NCI-H2171 treated with DMSO at 0.1 percent for 48 hours (cell line): ENCODE measurements at regions not wholly inside any gene's neighbourhood (a gene's known extent, or its start where the extent isn't known, plus 50 kb on each side); places are given as distances from the start of the nearest gene placed in this dataset.
"Not testable (repeated sequence)": the region's sequence is repeated elsewhere in the genome, so short reads cannot be mapped to it uniquely, and the experiment has no call there.

ENCODE experiments used
- DNase-seq: peaks from one replicate; lab custom pipeline; 2025; lab: John Stamatoyannopoulos, UW

DNA sequence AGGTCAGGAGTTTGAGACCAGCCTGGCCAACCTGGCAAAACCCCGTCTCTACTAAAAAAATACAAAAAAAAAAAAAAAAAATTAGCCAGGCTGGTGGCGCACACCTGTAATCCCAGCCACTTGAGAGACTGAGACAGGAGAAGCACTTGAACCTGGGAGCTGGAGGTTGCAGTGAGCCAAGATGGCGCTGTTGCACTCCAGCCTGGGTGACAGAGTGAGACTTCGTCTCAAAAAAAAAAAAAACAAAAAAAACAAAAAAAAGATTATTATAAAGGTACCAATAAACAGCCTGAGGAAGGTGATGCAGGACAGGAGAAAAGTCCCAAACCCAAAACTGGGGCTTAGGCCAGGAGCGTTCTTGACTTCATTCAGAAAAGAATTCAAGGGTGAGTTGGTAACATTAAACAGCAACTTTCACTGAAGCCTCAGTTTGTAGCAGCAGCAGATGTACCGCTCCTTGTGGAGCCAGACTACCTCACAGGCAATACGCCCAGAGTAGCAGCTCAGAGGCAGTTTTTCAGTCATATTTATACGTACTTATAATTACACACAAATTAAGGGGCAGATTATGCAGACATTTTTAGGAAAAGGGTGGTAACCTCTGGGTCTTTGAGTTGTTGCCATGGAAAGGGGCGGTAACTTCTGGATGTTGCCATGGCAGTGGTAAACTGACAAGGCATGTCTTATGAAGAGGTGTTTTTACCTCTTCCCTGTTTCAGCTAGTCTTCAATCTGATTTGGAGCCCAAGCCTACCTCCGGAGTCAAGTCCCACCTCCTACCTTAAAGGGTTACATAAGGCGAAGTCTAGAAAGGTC is 1596.6 kb upstream of the CELF4 start:
- DNase-seq: no peak

DNA sequence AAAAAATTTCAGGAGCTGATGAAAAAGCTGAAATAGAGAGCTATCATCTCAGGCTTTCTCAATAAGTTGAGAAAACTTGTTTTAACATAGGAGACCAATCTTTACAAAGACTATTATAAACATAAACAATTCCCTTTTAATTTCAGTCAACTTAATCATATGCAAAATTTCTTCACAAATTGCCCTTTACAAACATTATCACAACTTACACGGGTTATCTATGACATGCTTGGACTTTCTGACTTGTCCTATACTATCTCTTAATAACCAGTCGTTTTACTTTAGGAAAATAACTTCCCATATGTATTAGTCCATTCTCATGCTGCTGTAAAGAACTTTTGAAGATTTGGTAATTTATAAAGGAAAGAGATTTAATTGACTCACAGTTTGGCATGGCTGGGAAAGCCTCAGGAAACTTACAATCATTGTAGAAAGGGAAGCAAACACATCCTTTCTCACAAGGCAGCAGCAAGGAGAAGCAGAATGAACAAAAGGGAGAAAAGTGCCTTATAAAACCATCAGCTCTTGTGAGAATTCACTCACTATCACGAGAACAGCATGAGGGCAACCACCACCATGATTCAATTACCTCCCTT is 1583.7 kb upstream of the CELF4 start:
- DNase-seq: no peak

DNA sequence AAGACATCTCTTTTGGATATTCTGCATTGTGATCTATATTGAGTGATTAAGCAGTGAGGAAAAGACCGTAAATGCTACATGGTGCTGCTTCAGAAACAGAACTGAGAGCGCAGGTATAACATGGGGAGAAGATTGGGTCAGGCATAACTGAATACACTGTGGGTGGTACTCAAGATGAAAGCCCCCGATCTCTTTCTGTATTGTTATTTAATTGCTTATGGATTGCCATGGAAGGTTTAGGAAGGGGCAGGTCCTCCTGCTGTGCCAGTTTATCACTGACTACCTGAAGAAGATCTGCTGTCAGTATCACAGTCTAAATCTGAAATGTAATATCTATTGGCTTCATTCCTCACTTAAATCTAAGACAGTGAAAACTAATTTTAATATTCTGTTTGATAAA is 1568.7 kb upstream of the CELF4 start:
- DNase-seq: no peak

DNA sequence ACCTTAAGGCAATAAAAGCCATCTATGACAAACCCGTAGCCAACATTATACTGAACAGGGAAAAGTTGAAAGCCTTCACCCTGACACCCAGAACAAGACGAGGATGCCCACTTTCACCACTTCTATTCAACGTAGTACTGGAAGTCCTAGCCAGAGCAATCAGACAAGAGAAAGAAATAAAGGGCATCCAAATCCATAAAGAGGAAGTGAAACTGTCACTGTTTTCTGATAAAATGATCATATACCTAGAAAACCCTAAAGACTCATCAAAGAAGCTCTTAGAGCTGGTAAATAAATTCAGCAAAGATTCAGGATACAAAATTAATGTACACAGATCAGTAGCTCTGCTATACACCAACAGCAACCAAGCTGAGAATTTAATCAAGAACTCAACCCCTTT is 1561.9 kb upstream of the CELF4 start:
- DNase-seq: not testable (repeated sequence)

DNA sequence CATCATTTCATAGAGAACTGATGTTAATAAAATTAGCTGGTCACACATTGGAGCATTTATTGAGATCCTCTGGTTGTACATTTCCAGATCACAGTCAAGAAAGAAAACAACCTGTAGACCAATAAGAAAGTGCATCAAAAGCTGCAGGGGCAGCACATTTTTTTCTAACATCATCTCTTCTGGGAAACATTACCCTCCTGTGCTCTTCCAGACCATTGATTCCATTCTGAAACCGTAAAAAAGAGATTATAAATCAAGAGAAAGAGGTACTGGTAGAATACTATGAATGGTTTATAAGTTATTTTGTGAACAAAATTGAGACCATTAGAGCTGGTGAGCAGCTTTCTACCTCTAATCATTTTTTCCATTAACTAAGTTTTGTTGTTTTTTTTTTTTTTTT is 1548.2 kb upstream of the CELF4 start:
- no peak for DNase-seq

DNA sequence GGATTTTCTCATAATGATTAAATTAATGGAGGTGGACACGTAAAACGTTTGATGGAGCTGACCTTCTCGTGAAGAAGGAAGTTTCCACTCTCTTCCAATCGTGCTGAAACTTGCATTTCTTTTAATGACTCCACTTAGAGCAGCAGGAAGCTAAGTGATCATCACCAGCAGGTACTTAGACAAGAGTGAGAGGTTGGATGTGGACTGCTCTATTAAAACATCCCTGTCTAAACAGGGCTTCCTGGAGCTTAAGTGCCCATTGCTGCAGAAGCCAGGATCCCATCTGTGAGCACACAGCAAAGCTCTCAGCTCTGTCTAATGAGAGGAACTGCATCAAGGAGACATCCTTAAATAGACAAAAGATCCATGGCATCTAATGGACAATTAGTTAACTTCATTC is 1539.5 kb upstream of the CELF4 start:
- DNase-seq: no peak

DNA sequence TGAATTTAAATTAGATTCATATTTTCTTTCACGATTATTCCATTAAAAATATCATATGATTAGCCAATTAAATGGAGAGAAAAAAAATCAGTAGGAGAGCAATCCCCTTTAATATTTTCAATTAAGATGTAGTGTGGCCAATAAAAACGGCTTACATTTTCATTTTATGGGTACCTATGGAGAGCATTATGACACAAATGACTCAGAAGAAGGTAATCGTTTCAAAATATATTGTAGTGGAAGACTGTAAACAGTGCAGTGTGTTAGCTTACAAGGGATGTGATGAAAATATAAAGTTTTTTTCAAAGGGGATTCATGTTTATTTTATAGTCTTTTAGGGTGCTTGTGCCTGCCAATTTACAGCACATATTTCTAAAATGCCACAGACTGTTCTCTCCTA is 1507.4 kb upstream of the CELF4 start:
- DNase-seq: no peak

DNA sequence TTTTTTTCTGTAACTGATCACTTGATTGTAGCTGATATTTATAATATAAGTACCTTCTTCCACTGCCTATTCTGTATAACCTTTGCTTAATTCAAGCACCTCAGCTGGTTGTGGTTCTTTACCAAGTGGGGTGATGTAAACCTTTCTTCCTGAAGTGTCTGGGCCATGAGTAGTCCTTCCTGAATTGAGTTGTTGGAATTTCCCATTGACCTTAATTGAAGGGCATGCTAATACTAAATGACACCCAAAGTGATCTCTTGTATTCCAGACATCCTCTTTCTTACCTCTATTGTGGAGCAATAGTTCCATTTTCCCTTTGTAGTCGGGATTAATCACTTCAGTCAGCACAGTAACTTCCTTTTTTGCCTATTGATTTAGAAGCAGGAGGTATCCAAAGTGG is 1496.8 kb upstream of the CELF4 start:
- no peak for DNase-seq

DNA sequence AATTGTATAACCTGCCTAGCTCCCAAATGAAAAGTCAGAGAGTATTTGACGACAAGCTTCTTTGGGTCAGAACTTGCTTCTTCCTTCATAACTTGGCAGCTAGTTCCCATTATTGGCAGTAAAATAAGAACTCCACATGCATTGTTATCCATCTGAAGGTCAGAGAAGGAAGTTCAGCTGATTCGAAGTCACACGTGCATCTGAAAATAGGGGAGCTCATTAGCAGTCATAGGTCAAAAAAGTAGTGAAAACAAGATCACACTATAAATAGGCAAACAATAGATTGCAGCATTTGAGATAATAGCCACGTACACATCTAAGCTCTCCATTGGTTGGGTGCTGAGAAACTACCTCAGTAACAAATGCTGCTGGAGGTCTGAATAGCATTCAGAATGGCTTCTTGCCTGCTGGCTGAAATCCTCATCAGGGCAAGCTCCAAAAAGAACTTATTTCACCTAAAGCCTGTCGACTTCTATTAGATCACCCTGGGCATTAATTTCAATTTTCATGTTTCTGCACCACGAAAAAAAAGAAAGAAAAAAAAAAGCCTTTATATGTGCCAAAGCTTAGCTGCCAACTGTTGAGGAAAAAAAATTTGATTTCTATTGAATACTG is 1492.9 kb upstream of the CELF4 start:
- DNase-seq: no peak

DNA sequence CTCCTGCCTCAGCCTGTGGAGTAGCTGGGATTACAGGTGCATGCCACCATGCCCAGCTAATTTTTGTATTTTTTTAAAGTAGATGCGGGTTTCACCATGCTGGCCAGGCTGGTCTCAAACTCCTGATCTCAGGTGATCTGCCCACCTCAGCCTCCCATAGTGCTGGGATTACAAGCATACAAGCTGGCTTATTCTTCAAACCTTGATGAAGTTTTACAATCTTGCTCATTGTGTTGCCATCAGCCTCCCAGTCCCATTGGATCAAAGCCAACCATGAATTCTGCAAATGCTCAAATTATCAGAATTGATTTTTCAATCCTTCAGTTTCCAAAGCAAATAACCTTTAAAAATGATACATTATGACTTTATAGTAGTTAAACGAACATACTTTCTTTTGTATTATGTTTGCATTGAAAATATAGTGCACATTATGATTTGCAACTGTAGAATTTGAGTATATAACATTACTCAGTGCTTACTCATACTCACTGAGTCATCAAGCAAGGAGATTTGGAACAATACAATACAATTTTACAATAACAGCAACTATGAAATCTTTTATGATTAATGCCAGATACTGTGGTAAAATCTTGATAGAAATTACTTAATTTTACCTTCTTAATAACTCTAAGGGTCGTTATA is 1491.9 kb upstream of the CELF4 start:
- DNase-seq: no peak

DNA sequence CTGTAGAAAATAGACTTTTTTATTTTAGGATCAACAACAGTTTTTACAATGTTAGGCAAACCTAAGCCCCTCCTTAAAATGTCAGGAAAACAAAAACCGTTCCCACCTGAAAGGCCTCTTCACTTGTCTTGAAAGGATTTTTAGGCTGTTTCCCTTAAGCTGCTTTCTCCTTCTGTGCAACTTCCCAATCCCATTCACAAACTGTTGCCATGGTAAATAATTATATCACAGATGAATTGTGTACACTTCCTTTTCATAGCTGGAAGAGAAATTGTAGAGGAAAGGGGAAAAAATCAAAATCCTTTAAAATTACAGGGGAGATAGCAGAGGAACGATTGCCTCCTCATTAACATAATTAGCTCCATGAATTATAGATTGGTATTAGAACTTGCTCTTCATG is 1488.0 kb upstream of the CELF4 start:
- no peak for DNase-seq

DNA sequence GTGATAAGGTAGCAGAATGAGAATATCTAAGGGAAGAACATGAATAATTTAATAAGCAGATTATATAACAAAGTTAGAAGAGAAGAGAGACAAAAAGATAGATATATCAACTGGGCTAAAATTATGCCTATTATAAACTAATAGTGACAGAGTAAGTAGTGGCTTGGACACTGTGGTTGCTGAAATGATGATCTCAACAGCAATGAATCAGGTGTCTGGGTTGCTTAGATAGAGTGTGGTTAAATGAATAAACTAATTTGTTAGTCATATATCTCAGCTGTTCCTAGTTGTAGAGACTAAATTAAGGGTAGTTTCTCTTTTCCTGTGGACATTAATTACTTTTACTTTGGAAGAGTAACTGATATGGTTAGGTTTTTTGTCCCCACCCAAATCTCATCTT is 1485.4 kb upstream of the CELF4 start:
- no peak for DNase-seq

DNA sequence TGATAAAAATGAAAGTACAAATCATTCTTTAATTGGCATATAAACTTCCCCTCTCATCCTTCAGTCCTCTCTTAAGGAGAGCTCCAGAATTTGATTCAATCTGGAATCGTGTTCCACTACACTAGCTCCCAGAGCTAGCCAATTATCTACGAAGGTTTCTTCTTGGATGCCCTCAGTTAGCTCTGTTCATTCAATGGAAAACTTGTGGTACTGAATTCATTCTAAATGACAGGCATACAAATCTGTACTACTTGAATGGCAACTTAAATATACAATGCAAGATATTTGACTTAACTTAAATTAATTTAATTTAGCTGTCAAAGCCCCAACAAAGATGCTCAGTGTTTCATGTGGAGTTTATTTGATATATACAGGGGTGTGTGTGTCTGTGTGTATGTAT is 1474.2 kb upstream of the CELF4 start:
- no peak for DNase-seq

DNA sequence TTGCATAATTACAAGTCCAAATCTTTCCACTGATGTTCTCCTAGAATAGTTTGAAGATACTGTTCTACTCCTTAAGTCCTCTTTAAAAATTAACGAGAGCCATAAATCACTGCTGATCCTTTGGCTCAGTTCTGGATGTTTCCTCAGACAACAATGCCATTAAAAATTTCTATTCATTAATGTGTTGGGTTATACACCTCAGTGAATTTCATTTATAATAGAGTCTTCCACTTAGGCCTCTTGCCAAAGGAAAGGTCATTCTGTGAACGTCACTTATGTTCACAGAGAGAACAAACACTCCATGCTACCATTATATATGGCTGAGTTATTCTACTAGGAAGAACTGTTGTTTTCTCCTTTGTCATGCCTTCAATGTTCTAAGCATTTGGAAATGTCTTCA is 1472.3 kb upstream of the CELF4 start:
- DNase-seq: no peak

DNA sequence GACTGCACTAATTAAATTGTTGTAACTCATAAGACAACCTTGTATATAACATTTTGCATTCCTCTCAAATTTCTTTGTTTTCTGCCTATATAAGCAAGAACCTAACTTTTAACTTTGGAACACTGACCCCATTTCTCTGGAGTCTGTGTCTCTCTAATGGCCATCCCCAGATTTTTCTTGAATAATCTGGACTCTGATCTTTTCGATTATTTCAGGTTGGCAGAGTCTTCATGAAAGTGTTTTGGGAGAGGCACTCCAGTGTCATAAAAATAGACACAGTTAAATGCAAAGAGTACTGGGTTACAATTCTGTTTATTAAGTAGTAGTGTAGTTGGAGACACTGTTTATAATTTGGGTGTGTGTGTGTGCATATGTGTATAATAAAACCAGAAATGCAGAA is 1467.7 kb upstream of the CELF4 start:
- no peak for DNase-seq

DNA sequence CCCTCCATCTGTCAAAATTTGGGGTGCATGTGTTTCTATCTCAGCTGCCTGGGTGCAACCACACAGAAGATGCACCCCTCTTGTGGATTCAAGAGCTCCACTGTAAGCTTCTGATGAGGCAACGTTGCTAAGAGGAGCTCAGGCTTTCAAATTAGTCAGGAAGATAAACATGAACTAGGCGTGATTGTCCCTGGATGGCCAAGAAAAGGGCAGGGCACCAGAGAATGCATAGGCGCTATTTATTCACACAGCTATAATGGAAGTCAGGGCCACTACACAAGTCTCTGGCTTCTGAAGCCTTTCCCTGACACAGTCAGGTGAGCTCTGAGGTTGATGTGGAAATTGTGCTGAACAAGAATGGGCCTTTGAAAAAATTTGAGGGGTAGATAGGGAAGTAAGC is 1466.0 kb upstream of the CELF4 start:
- DNase-seq: no peak

DNA sequence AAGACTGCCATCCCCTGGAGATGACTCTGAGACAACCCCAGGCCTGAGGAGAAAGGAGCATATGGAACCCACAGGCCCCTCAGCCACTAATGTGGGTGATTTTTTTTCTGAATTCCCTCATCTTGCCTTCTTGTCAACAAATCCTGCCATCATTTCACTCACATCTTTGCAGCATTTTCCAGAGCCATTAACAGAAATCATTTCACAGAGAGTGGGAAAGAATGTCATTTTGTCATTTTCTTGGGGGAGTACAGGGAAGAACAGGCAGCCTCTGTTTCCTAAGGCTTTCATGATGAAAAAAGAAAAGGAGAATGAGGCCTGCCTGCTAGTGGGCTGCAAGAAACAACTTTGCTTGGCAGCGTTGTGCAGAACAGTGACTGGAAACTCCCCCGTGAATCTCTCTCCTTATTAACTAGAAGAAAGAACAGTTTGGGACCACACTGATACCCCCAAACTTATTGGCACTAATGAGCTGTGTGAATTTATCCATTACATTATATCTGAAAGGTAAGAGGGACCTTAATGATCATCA is 1464.6 kb upstream of the CELF4 start:
- no peak for DNase-seq

DNA sequence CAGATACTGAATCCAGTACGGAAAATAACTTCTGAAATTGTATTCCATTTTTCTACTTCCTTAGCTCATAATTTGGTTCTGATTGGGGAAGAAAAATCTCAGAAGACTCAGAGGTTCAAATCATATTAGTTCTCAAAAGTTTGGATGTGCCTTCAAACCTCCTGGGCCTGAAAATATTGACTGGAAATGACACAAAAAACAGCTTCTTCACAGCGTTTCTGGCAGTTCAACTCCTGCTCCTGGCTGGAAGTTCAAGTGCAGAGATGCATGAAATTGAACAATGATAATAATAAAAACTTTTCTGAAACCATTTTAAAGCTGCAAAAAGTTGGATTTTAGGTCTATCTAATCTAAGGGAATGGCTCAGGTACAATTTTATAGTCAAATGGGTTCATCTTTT is 1459.9 kb upstream of the CELF4 start:
- no peak for DNase-seq

DNA sequence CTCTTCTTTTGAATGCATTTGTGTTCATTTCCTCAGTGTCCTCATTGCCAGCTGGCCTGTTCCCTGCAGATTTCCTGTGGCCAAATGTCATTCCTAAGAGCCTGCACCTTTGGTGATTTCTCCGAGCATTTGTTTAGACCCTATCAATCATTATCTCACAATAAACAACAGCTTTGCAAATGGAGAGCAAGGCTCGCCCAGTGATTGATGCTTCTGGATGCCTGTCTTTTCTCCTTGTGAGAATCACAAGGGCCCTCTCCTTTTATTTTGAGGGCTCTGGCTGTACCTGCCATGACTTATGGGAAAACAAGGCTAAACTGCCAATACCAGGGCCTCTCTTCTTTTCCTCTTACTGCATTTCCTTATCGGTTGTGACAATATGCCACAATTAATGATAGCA is 1454.4 kb upstream of the CELF4 start:
- DNase-seq: no peak

DNA sequence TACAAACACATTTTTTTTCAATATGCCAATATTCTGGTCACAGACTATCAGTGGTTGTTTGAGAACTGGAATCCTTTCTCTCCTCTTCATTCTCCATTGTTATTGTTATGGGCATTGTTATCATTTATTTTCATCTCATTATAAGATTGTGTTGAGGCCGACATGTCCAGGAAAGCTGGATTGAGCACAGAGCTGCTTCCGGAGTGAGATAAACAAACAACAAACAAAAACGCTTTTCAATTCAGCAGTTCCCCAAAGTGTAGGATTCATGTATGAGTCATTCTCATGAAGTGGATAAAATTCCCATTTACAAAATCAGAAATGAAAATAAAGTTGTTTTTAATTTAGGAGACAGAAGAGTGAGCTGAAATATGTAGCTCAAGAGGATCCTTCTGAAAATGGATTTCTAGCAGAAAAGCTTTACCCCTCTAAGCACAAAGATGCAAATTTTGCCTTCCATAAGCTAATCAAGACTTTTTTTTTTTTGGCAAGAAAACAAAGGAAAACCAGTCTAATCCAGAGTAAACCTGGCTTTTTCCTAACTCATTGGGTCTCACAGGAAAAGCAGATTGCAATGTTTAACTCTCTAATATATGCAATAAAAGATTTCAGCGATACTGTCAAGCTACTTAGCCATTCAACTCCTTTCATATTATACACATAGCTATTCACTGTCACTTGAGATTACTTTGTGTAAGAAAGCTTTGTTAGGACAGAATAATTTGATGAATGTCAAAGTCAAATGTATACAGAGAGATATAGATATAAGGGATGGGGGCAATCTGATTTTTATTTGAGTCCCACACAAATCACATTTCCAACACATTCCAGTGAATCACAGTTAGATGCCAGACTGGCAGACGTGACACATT is 1441.7 kb upstream of the CELF4 start:
- no peak for DNase-seq

DNA sequence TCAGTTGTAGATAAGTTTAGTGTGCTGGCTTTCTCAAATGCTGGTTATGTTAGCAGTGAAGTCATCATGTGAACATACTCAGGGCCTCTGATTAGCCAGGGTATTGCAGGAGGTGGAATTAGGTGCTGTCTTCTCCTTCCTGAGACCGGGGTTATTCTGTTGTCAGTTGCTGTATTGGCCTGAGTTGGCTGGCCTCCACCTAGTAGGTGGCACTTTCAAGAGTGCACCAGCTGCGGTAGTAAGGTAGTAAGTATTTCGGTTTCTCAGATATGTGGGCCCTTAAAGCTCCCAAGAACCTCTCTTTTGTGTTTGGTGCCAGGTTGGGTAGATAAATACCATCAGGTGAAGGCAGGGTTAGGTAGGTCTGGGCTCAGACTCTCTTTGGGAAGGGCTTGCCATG is 1430.5 kb upstream of the CELF4 start:
- no peak for DNase-seq

DNA sequence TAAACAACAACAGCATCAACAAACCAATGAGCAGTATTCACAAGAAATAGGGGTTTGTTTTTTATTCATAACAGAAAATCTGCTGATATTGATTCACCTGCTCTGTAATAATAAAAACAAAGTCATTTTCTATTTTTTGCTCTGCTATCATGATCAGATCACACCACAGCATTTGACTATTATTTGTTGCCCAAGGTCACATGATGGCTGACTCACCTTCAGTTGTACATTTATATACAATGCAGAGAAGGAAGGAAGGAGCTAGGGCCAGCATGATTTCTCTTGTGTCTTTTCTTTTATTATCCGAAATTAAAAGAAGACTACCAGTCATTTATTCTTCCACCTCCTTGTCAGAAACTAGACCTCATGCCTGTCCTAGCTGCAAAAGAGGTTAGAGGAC is 1427.7 kb upstream of the CELF4 start:
- DNase-seq: no peak
